ENCODE measurements at regions not wholly inside any gene's neighbourhood (a gene's known extent, or its start where the extent isn't known, plus 50 kb on each side); places are given as distances from the start of the nearest gene placed in this dataset.

- H3K4me3 Mint-ChIP-seq, result no peak overlapping the region
- H3K27me3 Mint-ChIP-seq, result no peaks in the 10 kb centered on the region
- H3K27ac Mint-ChIP-seq, result no peak overlapping the region
- DNase-seq (no peak), ATAC-seq (no peak)
- ChIA-PET CTCF (no interaction called here), POLR2A (no interaction called here)
- H3K4me1 Mint-ChIP-seq (ENCODE audit: low read depth), result no peaks in the 10 kb centered on the region
- H3K36me3 Mint-ChIP-seq (ENCODE audit: low read depth), result no peaks in the 10 kb centered on the region
- intact Hi-C loops (cut with micrococcal nuclease), result no loop called here
- TF ChIP-seq CTCF (IDR thresholded peaks at IDR 0.05), result no peak
- no peaks in the 10 kb centered on the region for H3K9me3 Mint-ChIP-seq
Observed at GRCh38 chr13:76463314-76463713, 422.9 kb downstream of the KCTD12 start.

GRCh38 chr13:76461999-76462398 lies 424.2 kb downstream of the KCTD12 start:
- Mint-ChIP-seq H3K4me1 (ENCODE audit: low read depth) (no peaks in the 10 kb centered on the region), H3K9me3 (no peaks in the 10 kb centered on the region), H3K4me3 (no peak overlapping the region), H3K27ac (no peak overlapping the region), H3K36me3 (ENCODE audit: low read depth) (no peaks in the 10 kb centered on the region), H3K27me3 (no peaks in the 10 kb centered on the region)
- ChIA-PET CTCF (interaction anchor here (1.4 kb wide), 2 partner anchors 11 to 592 kb away, joined by 5 to 6 read pairs; no protein-coding TSS in a partner anchor), POLR2A (interaction anchor here (0.7 kb wide), 1 partner anchor 561 kb away, joined by 3 read pairs; no protein-coding TSS in a partner anchor)
- intact Hi-C loops (cut with micrococcal nuclease), result no loop called here
- no peak for ATAC-seq
- no peak for TF ChIP-seq CTCF (IDR thresholded peaks at IDR 0.05)
- no peak for DNase-seq

DNA sequence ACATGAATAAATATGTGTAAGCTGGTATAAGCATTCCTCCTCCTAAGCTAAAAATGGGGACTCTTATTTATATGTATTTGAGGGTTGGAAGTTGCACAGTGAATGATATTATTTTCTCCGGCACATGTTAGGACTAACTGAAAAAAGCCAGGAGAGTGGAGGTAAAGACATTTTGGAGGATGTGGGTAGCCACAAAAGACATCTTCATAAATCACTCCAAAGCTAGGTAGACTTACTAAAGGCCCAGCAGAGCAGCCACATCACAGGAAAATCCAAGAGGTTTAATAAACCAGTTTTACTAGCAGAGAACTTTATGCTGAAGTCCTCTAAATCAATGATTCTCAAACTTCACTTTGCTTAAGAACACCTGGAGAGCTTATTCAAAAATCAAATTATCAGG lies 424.7 kb downstream of the KCTD12 start:
- Mint-ChIP-seq H3K27ac (no peak overlapping the region), H3K27me3 (no peaks in the 10 kb centered on the region), H3K9me3 (no peaks in the 10 kb centered on the region), H3K36me3 (ENCODE audit: low read depth) (no peaks in the 10 kb centered on the region), H3K4me3 (no peak overlapping the region), H3K4me1 (ENCODE audit: low read depth) (no peaks in the 10 kb centered on the region)
- POLR2A ChIA-PET, result no interaction called here
- CTCF ChIA-PET, result interaction anchor here (1.2 to 1.4 kb wide), 3 partner anchors 11 to 591 kb away, joined by 3 to 6 read pairs (median 5); no protein-coding TSS in a partner anchor
- TF ChIP-seq CTCF (IDR thresholded peaks at IDR 0.05), result no peak
- intact Hi-C loops (cut with micrococcal nuclease), result no loop called here
- DNase-seq, result no peak
- ATAC-seq, result no peak

DNA sequence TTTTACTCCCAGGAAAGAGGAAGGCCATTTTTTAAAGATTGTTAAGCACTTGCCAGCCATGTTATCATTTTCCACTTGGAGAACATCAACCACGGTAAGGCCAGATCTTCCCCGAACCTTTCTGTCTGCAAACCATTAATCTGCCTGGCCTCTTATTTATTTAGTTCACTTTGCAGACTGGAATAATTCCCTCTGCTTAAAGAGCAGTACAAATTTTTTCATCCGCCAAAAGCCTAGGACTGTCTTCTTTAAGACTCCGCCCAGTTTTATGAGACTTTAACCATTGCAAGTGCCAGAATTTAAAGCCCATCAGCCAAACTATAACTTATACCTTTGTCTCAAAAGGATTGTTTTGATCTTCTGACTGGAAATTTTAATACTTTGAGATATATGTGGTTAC lies 426.3 kb downstream of the KCTD12 start:
- H3K27me3 Mint-ChIP-seq, result no peaks in the 10 kb centered on the region
- no peak for TF ChIP-seq CTCF (IDR thresholded peaks at IDR 0.05)
- ATAC-seq (no peak), DNase-seq (no peak)
- ChIA-PET CTCF (interaction anchor here (1.2 to 1.3 kb wide), 2 partner anchors 9 to 590 kb away, joined by 3 to 4 read pairs; no protein-coding TSS in a partner anchor), POLR2A (no interaction called here)
- no peaks in the 10 kb centered on the region for H3K9me3 Mint-ChIP-seq
- no peak overlapping the region for H3K4me3 Mint-ChIP-seq
- no peaks in the 10 kb centered on the region for H3K36me3 Mint-ChIP-seq (ENCODE audit: low read depth)
- H3K4me1 Mint-ChIP-seq (ENCODE audit: low read depth), result no peaks in the 10 kb centered on the region
- intact Hi-C loops (cut with micrococcal nuclease), result no loop called here
- H3K27ac Mint-ChIP-seq, result no peak overlapping the region

GRCh38 chr13:76455960-76456359 lies 430.2 kb downstream of the KCTD12 start:
- ChIA-PET POLR2A (no interaction called here), CTCF (interaction anchor here (0.9 kb wide), 1 partner anchor 579 kb away, joined by 3 read pairs; no protein-coding TSS in a partner anchor)
- no peak for ATAC-seq

More at GRCh38 chr13:76455960-76456359, 430.2 kb downstream of the KCTD12 start:
- TF ChIP-seq CTCF (IDR thresholded peaks at IDR 0.05), result no peak
- Mint-ChIP-seq H3K4me3 (no peak overlapping the region), H3K9me3 (peaks cover 10% of the 10 kb centered on the region), H3K36me3 (ENCODE audit: low read depth) (no peaks in the 10 kb centered on the region), H3K4me1 (ENCODE audit: low read depth) (no peaks in the 10 kb centered on the region), H3K27me3 (no peaks in the 10 kb centered on the region), H3K27ac (no peak overlapping the region)
- DNase-seq, result no peak
- intact Hi-C loops (cut with micrococcal nuclease), result no loop called here
